WTC11 (cell line): ENCODE measurements at regions not wholly inside any gene's neighbourhood (a gene's known extent, or its start where the extent isn't known, plus 50 kb on each side); places are given as distances from the start of the nearest gene placed in this dataset.

Experiments
- ATAC-seq: fragments of 200-7000 bp; cut with Tn5 transposase; 2 replicates; pipeline ENCODE4 v1.10.0; 2021; ENCODE audit warnings: mild to moderate bottlenecking, moderate library complexity
- CTCF ChIA-PET: fragments of 300-600 bp; sonication (Branson Sonifier 250); formaldehyde crosslinking; loops from one replicate; lab custom pipeline; 2021; ENCODE audit warnings: antibody characterized with exemption; lab: Charles Lee
- POLR2A ChIA-PET: fragments of 350-600 bp; sonication (Branson Sonifier 250); formaldehyde crosslinking; loops from one replicate; lab custom pipeline; 2021; ENCODE audit warnings: antibody characterized with exemption; lab: Charles Lee
- DNase-seq: peaks from one replicate; pipeline ENCODE4 v3.0.0; 2021; ENCODE audit warnings: low spot score
- H3K27ac Mint-ChIP-seq: 2 replicates; pipeline ENCODE4 v1.8.0; 2021; ENCODE audit warnings: mixed read lengths
- H3K27me3 Mint-ChIP-seq: 2 replicates; pipeline ENCODE4 v1.8.0; 2021; ENCODE audit warnings: low read depth, mild to moderate bottlenecking, moderate library complexity, mixed read lengths
- H3K36me3 Mint-ChIP-seq: 2 replicates; pipeline ENCODE4 v1.8.0; 2021; ENCODE audit warnings: mixed read lengths
- H3K4me1 Mint-ChIP-seq: 2 replicates; pipeline ENCODE4 v1.8.0; 2022; ENCODE audit warnings: mixed read lengths
- H3K4me3 Mint-ChIP-seq: 2 replicates; pipeline ENCODE4 v1.8.0; 2021; ENCODE audit warnings: mild to moderate bottlenecking, moderate library complexity, mixed read lengths
- H3K9me3 Mint-ChIP-seq: 2 replicates; pipeline ENCODE4 v1.8.0; 2021; ENCODE audit warnings: mixed read lengths
- E2F5 ChIP-seq: sonication (generic); formaldehyde crosslinking; IDR thresholded peaks from 2 replicates; pipeline ENCODE4 v1.8.1; 2022; ENCODE audit warnings: mild to moderate bottlenecking, moderate library complexity, missing genetic modification reagents
- NFATC4 ChIP-seq: fragments of 250-450 bp; sonication (Bioruptor Pico); IDR thresholded peaks from 2 replicates; pipeline ENCODE4 v1.9.0; 2021; ENCODE audit warnings: mild to moderate bottlenecking
- NFE2L1 ChIP-seq: sonication (generic); formaldehyde crosslinking; IDR thresholded peaks from 2 replicates; pipeline ENCODE4 v1.8.1; 2023; ENCODE audit warnings: missing genetic modification reagents
- NR1H2 ChIP-seq: sonication (generic); formaldehyde crosslinking; IDR thresholded peaks from 2 replicates; pipeline ENCODE4 v1.9.0; 2021; ENCODE audit warnings: mild to moderate bottlenecking, moderate library complexity, missing genetic modification reagents
- OVOL2 ChIP-seq: fragments of 250-450 bp; sonication (Bioruptor Pico); IDR thresholded peaks from 2 replicates; pipeline ENCODE4 v1.9.0; 2021; ENCODE audit warnings: mild to moderate bottlenecking, borderline replicate concordance
- RELA ChIP-seq: sonication (generic); formaldehyde crosslinking; IDR thresholded peaks from 2 replicates; pipeline ENCODE4 v1.8.1; 2022; ENCODE audit warnings: missing genetic modification reagents, mild to moderate bottlenecking, borderline replicate concordance
- RORB ChIP-seq: fragments of 250-450 bp; sonication (Bioruptor Pico); IDR thresholded peaks from 2 replicates; pipeline ENCODE4 v1.9.0; 2021; ENCODE audit warnings: mild to moderate bottlenecking
- SMAD3 ChIP-seq: sonication (generic); formaldehyde crosslinking; IDR thresholded peaks from 2 replicates; pipeline ENCODE4 v1.8.0; 2022; ENCODE audit warnings: missing genetic modification reagents, mild to moderate bottlenecking, borderline replicate concordance
- SOX15 ChIP-seq: fragments of 250-450 bp; sonication (Bioruptor Pico); IDR thresholded peaks from 2 replicates; pipeline ENCODE4 v1.9.0; 2021; ENCODE audit warnings: mild to moderate bottlenecking
- TEAD1 ChIP-seq: sonication (generic); formaldehyde crosslinking; IDR thresholded peaks from 2 replicates; pipeline ENCODE4 v1.8.0; 2022; ENCODE audit warnings: mild to moderate bottlenecking, missing genetic modification reagents
- ZNF138 ChIP-seq: sonication (generic); formaldehyde crosslinking; conservative IDR thresholded peaks from 2 replicates; pipeline ENCODE4 v1.8.1; 2022; ENCODE audit warnings: mild to moderate bottlenecking, moderate library complexity, missing genetic modification reagents
- ZNF396 ChIP-seq: fragments of 250-450 bp; sonication (Bioruptor Pico); IDR thresholded peaks from 2 replicates; pipeline ENCODE4 v1.8.0; 2021; ENCODE audit warnings: mild to moderate bottlenecking, moderate library complexity, borderline replicate concordance
- ZNF532 ChIP-seq: fragments of 250-450 bp; sonication (Bioruptor Pico); IDR thresholded peaks from 2 replicates; pipeline ENCODE4 v1.9.0; 2021; ENCODE audit warnings: mild to moderate bottlenecking, borderline replicate concordance
- TF ChIP-seq, protein P1 (sequence below): sonication (generic); formaldehyde crosslinking; IDR thresholded peaks from 2 replicates; pipeline ENCODE4 v1.8.0; 2022; ENCODE audit warnings: missing genetic modification reagents
- TF ChIP-seq, protein P2 (sequence below): sonication (generic); formaldehyde crosslinking; IDR thresholded peaks from 2 replicates; pipeline ENCODE4 v1.8.1; 2022; ENCODE audit warnings: missing genetic modification reagents, borderline replicate concordance
- TF ChIP-seq, protein P3 (sequence below): sonication (generic); formaldehyde crosslinking; conservative IDR thresholded peaks from 2 replicates; pipeline ENCODE4 v1.8.1; 2023; ENCODE audit warnings: mild to moderate bottlenecking, low read depth, missing genetic modification reagents, moderate library complexity
- TF ChIP-seq, protein P4 (sequence below): fragments of 200-600 bp; IDR thresholded peaks from 2 replicates; pipeline ENCODE4 v1.8.0; 2022; ENCODE audit warnings: antibody characterized with exemption

GRCh38 chr12:88717188-88717587 lies 136.9 kb upstream of the KITLG start (continued):
- TF ChIP-seq RELA (no peak), ZNF138 (no peak), ZNF396 (CRISPR knock-in tag) (no peak), SMAD3 (CRISPR knock-in tag) (no peak), RORB (CRISPR knock-in tag) (no peak)

GRCh38 chr12:88716240-88716639 lies 136.0 kb upstream of the KITLG start:
- POLR2A ChIA-PET: no interaction called here
- TF ChIP-seq SMAD3 (CRISPR knock-in tag): no peak
- TF ChIP-seq SOX15 (CRISPR knock-in tag): no peak
- TF ChIP-seq NFATC4 (CRISPR knock-in tag): no peak
- TF ChIP-seq OVOL2 (CRISPR knock-in tag): no peak
- TF ChIP-seq RORB (CRISPR knock-in tag): no peak
- TF ChIP-seq ZNF532 (CRISPR knock-in tag): no peak
- no peak for TF ChIP-seq NR1H2
- TF ChIP-seq, protein P1, sequence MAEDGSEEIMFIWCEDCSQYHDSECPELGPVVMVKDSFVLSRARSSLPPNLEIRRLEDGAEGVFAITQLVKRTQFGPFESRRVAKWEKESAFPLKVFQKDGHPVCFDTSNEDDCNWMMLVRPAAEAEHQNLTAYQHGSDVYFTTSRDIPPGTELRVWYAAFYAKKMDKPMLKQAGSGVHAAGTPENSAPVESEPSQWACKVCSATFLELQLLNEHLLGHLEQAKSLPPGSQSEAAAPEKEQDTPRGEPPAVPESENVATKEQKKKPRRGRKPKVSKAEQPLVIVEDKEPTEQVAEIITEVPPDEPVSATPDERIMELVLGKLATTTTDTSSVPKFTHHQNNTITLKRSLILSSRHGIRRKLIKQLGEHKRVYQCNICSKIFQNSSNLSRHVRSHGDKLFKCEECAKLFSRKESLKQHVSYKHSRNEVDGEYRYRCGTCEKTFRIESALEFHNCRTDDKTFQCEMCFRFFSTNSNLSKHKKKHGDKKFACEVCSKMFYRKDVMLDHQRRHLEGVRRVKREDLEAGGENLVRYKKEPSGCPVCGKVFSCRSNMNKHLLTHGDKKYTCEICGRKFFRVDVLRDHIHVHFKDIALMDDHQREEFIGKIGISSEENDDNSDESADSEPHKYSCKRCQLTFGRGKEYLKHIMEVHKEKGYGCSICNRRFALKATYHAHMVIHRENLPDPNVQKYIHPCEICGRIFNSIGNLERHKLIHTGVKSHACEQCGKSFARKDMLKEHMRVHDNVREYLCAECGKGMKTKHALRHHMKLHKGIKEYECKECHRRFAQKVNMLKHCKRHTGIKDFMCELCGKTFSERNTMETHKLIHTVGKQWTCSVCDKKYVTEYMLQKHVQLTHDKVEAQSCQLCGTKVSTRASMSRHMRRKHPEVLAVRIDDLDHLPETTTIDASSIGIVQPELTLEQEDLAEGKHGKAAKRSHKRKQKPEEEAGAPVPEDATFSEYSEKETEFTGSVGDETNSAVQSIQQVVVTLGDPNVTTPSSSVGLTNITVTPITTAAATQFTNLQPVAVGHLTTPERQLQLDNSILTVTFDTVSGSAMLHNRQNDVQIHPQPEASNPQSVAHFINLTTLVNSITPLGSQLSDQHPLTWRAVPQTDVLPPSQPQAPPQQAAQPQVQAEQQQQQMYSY (CRISPR knock-in tag): no peak
- no peak for TF ChIP-seq TEAD1 (CRISPR knock-in tag)
- TF ChIP-seq, protein P2, sequence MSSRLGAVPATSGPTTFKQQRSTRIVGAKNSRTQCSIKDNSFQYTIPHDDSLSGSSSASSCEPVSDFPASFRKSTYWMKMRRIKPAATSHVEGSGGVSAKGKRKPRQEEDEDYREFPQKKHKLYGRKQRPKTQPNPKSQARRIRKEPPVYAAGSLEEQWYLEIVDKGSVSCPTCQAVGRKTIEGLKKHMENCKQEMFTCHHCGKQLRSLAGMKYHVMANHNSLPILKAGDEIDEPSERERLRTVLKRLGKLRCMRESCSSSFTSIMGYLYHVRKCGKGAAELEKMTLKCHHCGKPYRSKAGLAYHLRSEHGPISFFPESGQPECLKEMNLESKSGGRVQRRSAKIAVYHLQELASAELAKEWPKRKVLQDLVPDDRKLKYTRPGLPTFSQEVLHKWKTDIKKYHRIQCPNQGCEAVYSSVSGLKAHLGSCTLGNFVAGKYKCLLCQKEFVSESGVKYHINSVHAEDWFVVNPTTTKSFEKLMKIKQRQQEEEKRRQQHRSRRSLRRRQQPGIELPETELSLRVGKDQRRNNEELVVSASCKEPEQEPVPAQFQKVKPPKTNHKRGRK: no peak
- TF ChIP-seq ZNF396 (CRISPR knock-in tag): no peak
- TF ChIP-seq, protein P3, sequence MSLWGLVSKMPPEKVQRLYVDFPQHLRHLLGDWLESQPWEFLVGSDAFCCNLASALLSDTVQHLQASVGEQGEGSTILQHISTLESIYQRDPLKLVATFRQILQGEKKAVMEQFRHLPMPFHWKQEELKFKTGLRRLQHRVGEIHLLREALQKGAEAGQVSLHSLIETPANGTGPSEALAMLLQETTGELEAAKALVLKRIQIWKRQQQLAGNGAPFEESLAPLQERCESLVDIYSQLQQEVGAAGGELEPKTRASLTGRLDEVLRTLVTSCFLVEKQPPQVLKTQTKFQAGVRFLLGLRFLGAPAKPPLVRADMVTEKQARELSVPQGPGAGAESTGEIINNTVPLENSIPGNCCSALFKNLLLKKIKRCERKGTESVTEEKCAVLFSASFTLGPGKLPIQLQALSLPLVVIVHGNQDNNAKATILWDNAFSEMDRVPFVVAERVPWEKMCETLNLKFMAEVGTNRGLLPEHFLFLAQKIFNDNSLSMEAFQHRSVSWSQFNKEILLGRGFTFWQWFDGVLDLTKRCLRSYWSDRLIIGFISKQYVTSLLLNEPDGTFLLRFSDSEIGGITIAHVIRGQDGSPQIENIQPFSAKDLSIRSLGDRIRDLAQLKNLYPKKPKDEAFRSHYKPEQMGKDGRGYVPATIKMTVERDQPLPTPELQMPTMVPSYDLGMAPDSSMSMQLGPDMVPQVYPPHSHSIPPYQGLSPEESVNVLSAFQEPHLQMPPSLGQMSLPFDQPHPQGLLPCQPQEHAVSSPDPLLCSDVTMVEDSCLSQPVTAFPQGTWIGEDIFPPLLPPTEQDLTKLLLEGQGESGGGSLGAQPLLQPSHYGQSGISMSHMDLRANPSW (CRISPR knock-in tag): no peak
- TF ChIP-seq NFE2L1: no peak
- no peak for TF ChIP-seq E2F5 (CRISPR knock-in tag)
- TF ChIP-seq, protein P4, sequence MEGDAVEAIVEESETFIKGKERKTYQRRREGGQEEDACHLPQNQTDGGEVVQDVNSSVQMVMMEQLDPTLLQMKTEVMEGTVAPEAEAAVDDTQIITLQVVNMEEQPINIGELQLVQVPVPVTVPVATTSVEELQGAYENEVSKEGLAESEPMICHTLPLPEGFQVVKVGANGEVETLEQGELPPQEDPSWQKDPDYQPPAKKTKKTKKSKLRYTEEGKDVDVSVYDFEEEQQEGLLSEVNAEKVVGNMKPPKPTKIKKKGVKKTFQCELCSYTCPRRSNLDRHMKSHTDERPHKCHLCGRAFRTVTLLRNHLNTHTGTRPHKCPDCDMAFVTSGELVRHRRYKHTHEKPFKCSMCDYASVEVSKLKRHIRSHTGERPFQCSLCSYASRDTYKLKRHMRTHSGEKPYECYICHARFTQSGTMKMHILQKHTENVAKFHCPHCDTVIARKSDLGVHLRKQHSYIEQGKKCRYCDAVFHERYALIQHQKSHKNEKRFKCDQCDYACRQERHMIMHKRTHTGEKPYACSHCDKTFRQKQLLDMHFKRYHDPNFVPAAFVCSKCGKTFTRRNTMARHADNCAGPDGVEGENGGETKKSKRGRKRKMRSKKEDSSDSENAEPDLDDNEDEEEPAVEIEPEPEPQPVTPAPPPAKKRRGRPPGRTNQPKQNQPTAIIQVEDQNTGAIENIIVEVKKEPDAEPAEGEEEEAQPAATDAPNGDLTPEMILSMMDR: no peak
- peaks cover 4% of the 10 kb centered on the region; the same call in 1 of the 2 replicates for H3K9me3 Mint-ChIP-seq
- ATAC-seq (no peak), DNase-seq (no peak)
- no peak overlapping the region for H3K4me3 Mint-ChIP-seq
- CTCF ChIA-PET: interaction anchor here (0.6 to 0.7 kb wide), 2 partner anchors 91 to 834 kb away, joined by 3 to 4 read pairs; no protein-coding TSS in a partner anchor
- H3K27ac Mint-ChIP-seq: no peak overlapping the region
- H3K4me1 Mint-ChIP-seq: 0 out of 2 replicates have a peak, but pooled peaks cover 4% of the 10 kb centered on the region
- no peaks in the 10 kb centered on the region for H3K27me3 Mint-ChIP-seq
- H3K36me3 Mint-ChIP-seq: no peaks in the 10 kb centered on the region
